Adrenal gland (tissue), 9 donors: ENCODE measurements at regions not wholly inside any gene's neighbourhood (a gene's known extent, or its start where the extent isn't known, plus 50 kb on each side); places are given as distances from the start of the nearest gene placed in this dataset.

Experiments
- DNase-seq, 7 donors: peaks; one replicate each; pipeline ENCODE4 v3.0.0-alpha.2; 2019 to 2020
- H3K27ac ChIP-seq, 5 donors: fragments of 200-600 bp; sonication (generic) in 4 of 5; 1 replicate in 3 of 5; 2 replicates in 2 of 5; pipeline versions ENCODE4 v1.5.1 to v1.8.0; 2016 to 2020; ENCODE audit warnings: mild to moderate bottlenecking in 1 of 5
- H3K27me3 ChIP-seq: fragments of 200-600 bp; 2 replicates; pipeline ENCODE4 v1.8.0; 2021
- H3K36me3 ChIP-seq, 2 donors: fragments of 200-600 bp; replicated peaks in 1 of 2; 1 replicate in 1 of 2; 2 replicates in 1 of 2; pipeline versions ENCODE4 v1.5.1 to v1.8.0; 2018 to 2022
- H3K4me1 ChIP-seq, 2 donors: fragments of 200-600 bp; replicated peaks in 1 of 2; 1 replicate in 1 of 2; 2 replicates in 1 of 2; pipeline versions ENCODE4 v1.5.1 to v1.8.0; 2018 to 2021
- H3K4me3 ChIP-seq, 4 donors: fragments of 200-600 bp; sonication (generic) in 3 of 4; one replicate each; pipeline ENCODE4 v1.5.1; 2016 to 2018
- H3K9me3 ChIP-seq, 3 donors: fragments of 200-600 bp; sonication (generic) in 1 of 3; replicated peaks in 1 of 3; 1 replicate in 2 of 3; 2 replicates in 1 of 3; pipeline versions ENCODE4 v1.5.1 to v1.8.0; 2016 to 2021
- POLR2A ChIP-seq, 2 donors: fragments of 450-650 bp; IDR thresholded peaks; one replicate each; pipeline ENCODE4 v1.6.1; 2017; ENCODE audit warnings: antibody characterized with exemption in 2 of 2, mild to moderate bottlenecking in 2 of 2, moderate library complexity in 1 of 2
- WGBS, 4 donors: extraction: QIAGEN DNeasy Blood & Tissue Kit in 2 of 4; methylation state at CpG; one replicate each; pipeline versions ENCODE4 v1.1.5 to v1.1.7; 2013 to 2017; 5-methylcytosine and 5-hydroxymethylcytosine counted together
- intact Hi-C, 2 donors: fragments of 100-400 bp; cut with DNase I; formaldehyde crosslinking; loops; one replicate each; pipeline versions ENCODE4 v1.14.1 to v1.15.0; 2022 to 2023
- TF ChIP-seq, protein P1 (sequence below), 6 experiments: fragments of 450-650 bp in 4 of 6; fragments of 200-600 bp in 2 of 6; sonication (generic) in 1 of 6; IDR thresholded peaks; 1 replicate in 5 of 6; 2 replicates in 1 of 6; pipeline versions ENCODE4 v1.5.1 to v1.8.0; 2016 to 2021; ENCODE audit warnings: antibody characterized with exemption in 6 of 6, mild to moderate bottlenecking in 2 of 6, moderate library complexity in 1 of 6
- donor health status: healthy with polysubstance abuse.
- donor health status: Bipolar disorder and iron deficiency.
- donor health status: DM: yes; HTN: yes; CAD: no.
- donor health status: DM: no; HTN: no; CAD: no.
- donor health status: DM: no; HTN: no; CAD: no.

DNA sequence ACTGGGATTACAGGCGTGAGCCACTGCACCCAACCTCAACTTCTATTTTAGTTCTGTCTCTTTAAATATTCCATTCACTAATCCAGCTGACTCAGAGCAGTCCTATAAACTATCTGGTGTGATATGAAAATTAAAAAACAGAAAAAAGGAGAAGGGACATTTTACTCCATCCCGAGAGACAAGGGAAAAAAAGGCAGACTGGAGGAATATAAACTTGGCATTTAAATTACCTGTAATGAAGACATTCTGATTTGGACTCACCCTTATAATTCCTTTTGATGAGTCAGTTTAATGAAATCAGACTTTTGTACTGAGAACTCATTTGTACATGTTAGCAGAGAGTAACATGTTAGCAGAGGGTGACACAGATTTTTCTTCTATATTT, 74.8 kb upstream of the RIOK3 start:
- Histone ChIP-seq H3K4me3 (no peak overlapping the region), H3K4me1 (peaks cover 0 to 17% of the 10 kb centered on the region in 2 donors), H3K9me3 (no peaks in the 10 kb centered on the region), H3K36me3 (no peaks in the 10 kb centered on the region), H3K27me3 (no peaks in the 10 kb centered on the region), H3K27ac (peak overlapping the region in 4 of 5 donors; percentile 58 to 77 (median 74))
- no peak for DNase-seq
- 44 to 72% (median 60%) methylated on average over 2 of the region's 2 CpGs for WGBS, 4 donors
- TF ChIP-seq POLR2A (IDR thresholded peaks at IDR 0.05) = no peak
- TF ChIP-seq, protein P1, sequence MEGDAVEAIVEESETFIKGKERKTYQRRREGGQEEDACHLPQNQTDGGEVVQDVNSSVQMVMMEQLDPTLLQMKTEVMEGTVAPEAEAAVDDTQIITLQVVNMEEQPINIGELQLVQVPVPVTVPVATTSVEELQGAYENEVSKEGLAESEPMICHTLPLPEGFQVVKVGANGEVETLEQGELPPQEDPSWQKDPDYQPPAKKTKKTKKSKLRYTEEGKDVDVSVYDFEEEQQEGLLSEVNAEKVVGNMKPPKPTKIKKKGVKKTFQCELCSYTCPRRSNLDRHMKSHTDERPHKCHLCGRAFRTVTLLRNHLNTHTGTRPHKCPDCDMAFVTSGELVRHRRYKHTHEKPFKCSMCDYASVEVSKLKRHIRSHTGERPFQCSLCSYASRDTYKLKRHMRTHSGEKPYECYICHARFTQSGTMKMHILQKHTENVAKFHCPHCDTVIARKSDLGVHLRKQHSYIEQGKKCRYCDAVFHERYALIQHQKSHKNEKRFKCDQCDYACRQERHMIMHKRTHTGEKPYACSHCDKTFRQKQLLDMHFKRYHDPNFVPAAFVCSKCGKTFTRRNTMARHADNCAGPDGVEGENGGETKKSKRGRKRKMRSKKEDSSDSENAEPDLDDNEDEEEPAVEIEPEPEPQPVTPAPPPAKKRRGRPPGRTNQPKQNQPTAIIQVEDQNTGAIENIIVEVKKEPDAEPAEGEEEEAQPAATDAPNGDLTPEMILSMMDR (IDR thresholded peaks at IDR 0.05) = no peak
- intact Hi-C loops = loop anchor here in 1 of 2 donors (10.0 kb wide), 1 partner anchor 343 kb away; no protein-coding TSS in a partner anchor

GRCh38 chr18:23380001-23380550, 73.0 kb upstream of the RIOK3 start:
- 83 to 87% (median 85%) methylated on average over 11 of the region's 11 CpGs for WGBS, 4 donors
- Histone ChIP-seq H3K4me3 (no peak overlapping the region), H3K36me3 (no peaks in the 10 kb centered on the region), H3K27ac (peak overlapping the region in 1 of 5 donors; percentile 39), H3K9me3 (no peaks in the 10 kb centered on the region), H3K27me3 (no peaks in the 10 kb centered on the region), H3K4me1 (peaks cover 0 to 17% of the 10 kb centered on the region in 2 donors)
- TF ChIP-seq POLR2A (IDR thresholded peaks at IDR 0.05) = no peak
- TF ChIP-seq, protein P1 (IDR thresholded peaks at IDR 0.05) = no peak
- intact Hi-C loops = loop anchor here (2.0 to 5.0 kb wide), 2 partner anchors 249 to 253 kb away; no protein-coding TSS in a partner anchor
- no peak for DNase-seq

DNA sequence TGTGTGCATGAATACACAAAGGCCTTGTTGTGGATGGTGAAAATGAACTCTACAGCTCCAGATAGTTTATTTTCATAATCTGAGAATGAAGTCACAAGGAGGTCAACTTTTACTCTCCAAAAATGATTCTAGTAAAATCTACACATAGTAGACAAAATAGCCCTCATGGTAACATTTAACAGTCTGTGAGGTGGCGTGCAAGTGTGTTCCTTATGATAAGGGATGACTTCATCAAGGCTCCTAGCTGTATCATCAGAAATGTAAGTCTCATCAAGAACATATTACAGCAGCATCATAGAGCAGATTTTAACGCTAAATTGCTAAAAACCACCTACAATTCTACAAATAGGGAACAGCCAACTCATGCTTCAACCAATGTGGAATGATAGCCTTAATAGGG, 72.3 kb upstream of the RIOK3 start:
- no peak for DNase-seq
- H3K27ac ChIP-seq = no peak overlapping the region
- TF ChIP-seq, protein P1 (IDR thresholded peaks at IDR 0.05) = no peak
- TF ChIP-seq POLR2A (IDR thresholded peaks at IDR 0.05) = no peak
- H3K4me3 ChIP-seq = no peak overlapping the region
- no peaks in the 10 kb centered on the region for H3K27me3 ChIP-seq
- WGBS, 4 donors = 89 to 96% (median 92%) methylated on average over 2 of the region's 2 CpGs
- H3K9me3 ChIP-seq = no peaks in the 10 kb centered on the region
- peaks cover 0 to 17% of the 10 kb centered on the region in 2 donors for H3K4me1 ChIP-seq
- intact Hi-C loops = loop anchor here (2.0 to 5.0 kb wide), 2 partner anchors 250 to 254 kb away; no protein-coding TSS in a partner anchor
- H3K36me3 ChIP-seq = no peaks in the 10 kb centered on the region

DNA sequence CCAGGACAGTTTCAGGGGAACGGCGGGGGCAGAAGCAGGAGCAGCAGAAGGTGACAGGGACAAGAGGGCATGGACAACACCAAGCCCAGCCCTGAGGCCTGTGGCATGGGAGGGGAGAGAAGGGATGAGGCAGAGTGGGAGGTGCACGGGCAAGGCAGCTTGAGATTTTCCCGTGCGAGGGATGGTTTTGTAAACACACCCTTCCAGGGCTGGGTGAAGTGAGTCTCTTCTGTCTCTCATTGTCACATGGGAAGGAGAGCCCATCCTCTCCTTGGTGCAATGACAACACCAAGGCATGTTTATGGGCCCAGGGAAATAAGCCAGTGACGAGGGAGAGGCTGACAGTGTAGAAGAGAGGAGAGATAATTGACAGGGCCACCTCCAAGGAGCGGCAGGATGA, 69.6 kb upstream of the RIOK3 start:
- no peak for DNase-seq
- H3K27me3 ChIP-seq = no peaks in the 10 kb centered on the region
- H3K4me1 ChIP-seq = peaks cover 0 to 3% of the 10 kb centered on the region in 2 donors
- intact Hi-C loops = loop anchor here in 1 of 2 donors (5.0 kb wide), 1 partner anchor 256 kb away; no protein-coding TSS in a partner anchor
- no peaks in the 10 kb centered on the region for H3K36me3 ChIP-seq
- no peak overlapping the region for H3K27ac ChIP-seq
- WGBS, 4 donors = 89 to 99% (median 92%) methylated on average over 7 of the region's 7 CpGs
- H3K9me3 ChIP-seq = no peaks in the 10 kb centered on the region
- no peak overlapping the region for H3K4me3 ChIP-seq
- TF ChIP-seq POLR2A (IDR thresholded peaks at IDR 0.05) = no peak
- TF ChIP-seq, protein P1 (IDR thresholded peaks at IDR 0.05) = no peak
